SJSA1 (cell line): ENCODE measurements at regions not wholly inside any gene's neighbourhood (a gene's known extent, or its start where the extent isn't known, plus 50 kb on each side); places are given as distances from the start of the nearest gene placed in this dataset.
"Not testable (repeated sequence)": the region's sequence is repeated elsewhere in the genome, so short reads cannot be mapped to it uniquely, and the experiment has no call there.

Source experiments
- DNase-seq, 2 experiments: peaks; one replicate each; pipeline ENCODE4 v3.0.0-alpha.2; 2015 to 2020; ENCODE audit warnings: low spot score in 2 of 2, low read depth in 1 of 2
- H3K27ac ChIP-seq: fragments of 250-450 bp; sonication (Bioruptor Pico); 2 replicates; pipeline ENCODE4 v1.5.1; 2020; ENCODE audit warnings: mild to moderate bottlenecking, moderate library complexity
- H3K27me3 ChIP-seq: fragments of 250-450 bp; sonication (Bioruptor Pico); replicated peaks from 2 replicates; pipeline ENCODE4 v1.5.1; 2020; ENCODE audit warnings: mild to moderate bottlenecking, moderate library complexity
- H3K36me3 ChIP-seq: fragments of 250-450 bp; sonication (Bioruptor Pico); 2 replicates; pipeline ENCODE4 v1.5.1; 2020; ENCODE audit warnings: mild to moderate bottlenecking
- H3K4me1 ChIP-seq: fragments of 250-450 bp; sonication (Bioruptor Pico); replicated peaks from 2 replicates; pipeline ENCODE4 v1.6.1; 2021; ENCODE audit warnings: mild to moderate bottlenecking
- H3K4me3 ChIP-seq: fragments of 250-450 bp; sonication (Bioruptor Pico); 2 replicates; pipeline ENCODE4 v1.5.1; 2020; ENCODE audit warnings: mild to moderate bottlenecking
- H3K9me3 ChIP-seq: fragments of 250-450 bp; sonication (Bioruptor Pico); replicated peaks from 2 replicates; pipeline ENCODE4 v1.5.1; 2020; ENCODE audit warnings: mild to moderate bottlenecking

DNA sequence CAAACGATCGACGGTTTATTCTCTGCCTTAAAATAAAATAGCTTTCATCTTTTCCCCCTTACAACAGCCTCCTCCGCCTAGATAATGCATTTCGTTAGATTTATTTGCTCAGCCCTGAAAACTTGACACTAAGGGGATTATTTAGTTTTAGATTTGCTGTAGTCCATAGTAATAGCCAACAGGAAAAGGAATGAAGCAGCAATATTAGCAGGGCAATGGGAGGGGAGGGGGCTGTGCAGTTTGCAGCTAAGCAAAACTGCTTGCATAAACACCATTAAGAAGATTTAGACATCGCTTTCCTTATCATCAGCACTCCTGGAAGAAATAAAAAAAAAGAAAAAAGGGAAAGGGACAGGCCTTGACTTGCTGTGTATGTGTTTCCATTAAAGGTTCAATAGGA lies 286.5 kb upstream of the SOX14 start:
- DNase-seq: no peak
- Histone ChIP-seq H3K9me3 (no peaks in the 10 kb centered on the region), H3K4me3 (no peak overlapping the region), H3K27me3 (no peaks in the 10 kb centered on the region), H3K27ac (no peak overlapping the region), H3K4me1 (no peaks in the 10 kb centered on the region), H3K36me3 (no peaks in the 10 kb centered on the region)

DNA sequence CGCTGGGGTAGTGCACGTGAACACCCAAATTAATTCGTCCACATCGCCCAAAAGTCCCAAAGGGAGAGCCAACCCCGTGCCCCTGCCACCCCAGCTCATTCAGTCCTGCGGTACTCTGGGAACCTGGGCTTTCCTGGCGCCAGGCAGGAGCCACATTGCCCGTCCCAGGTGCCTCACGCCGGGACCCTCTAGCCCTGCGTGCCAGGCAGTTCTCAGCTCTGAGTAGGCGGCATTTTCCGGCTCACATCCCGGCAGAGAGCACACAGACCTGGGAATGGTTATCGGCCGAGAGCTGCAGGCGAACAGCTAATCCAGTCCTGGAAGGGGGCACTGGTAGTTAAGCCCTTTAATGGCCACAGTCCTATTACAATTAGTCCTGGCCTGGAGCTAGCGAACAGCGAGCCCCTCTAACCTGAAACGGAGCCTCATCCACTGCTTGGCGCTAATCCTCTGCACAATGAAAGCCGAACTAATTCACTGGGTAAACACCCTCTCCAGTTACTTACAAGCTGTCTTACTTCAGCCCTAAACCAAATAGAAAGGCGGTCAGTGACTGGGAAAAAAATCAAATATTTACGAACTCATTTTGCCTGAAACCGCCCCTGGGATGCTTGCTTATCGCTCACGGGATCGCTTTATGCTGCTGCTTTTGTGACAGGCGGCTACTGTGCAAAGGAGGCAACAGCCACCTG lies 254.6 kb upstream of the SOX14 start:
- Histone ChIP-seq H3K27me3 (peaks cover 10% of the 10 kb centered on the region; the same call in 1 of the 2 replicates), H3K4me1 (no peaks in the 10 kb centered on the region), H3K27ac (no peak overlapping the region), H3K4me3 (no peak overlapping the region), H3K9me3 (no peaks in the 10 kb centered on the region), H3K36me3 (no peaks in the 10 kb centered on the region)
- no peak for DNase-seq

DNA sequence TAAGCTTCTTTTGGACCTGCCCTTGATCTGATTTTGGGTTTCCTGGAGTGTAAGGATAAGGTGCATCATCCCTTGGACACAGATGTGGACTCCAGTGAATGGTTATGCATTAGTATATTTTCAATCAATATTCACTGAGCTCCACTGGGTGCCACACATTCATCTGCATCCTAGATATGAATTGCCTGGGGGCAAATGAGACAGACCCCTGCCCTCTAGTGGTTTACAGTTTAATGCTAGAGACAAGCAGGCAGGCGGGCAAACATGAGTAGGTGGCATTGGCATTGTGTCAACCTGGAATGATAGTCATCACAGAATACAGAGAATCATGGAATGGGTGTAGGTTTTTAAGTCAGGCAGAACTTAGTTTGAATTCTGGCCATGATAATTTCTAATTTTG lies 252.5 kb upstream of the SOX14 start:
- H3K4me1 ChIP-seq: no peaks in the 10 kb centered on the region
- H3K4me3 ChIP-seq: no peak overlapping the region
- H3K36me3 ChIP-seq: no peaks in the 10 kb centered on the region
- no peak overlapping the region for H3K27ac ChIP-seq
- no peak for DNase-seq
- H3K9me3 ChIP-seq: no peaks in the 10 kb centered on the region
- peaks cover 10% of the 10 kb centered on the region; the same call in 1 of the 2 replicates for H3K27me3 ChIP-seq

DNA sequence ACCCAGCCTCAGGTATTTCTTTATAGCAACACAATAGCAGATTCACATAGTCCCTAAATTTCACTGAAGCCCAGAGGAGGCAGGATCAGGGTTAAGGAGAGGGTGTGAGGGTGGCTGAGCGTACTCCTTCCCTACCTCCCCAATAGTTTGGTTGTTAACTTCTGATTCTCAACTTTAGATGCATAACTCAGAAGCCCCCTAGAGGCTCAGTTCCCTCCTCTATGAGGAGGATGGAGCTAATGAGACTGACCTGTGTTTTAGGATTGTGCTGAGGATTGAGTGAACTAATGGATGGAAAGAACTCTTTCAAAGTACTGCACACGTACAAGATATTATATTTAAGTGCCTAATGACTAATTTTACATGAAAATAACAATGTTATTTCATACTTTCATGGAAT lies 249.3 kb upstream of the SOX14 start:
- no peaks in the 10 kb centered on the region for H3K4me1 ChIP-seq
- no peak overlapping the region for H3K4me3 ChIP-seq
- DNase-seq: no peak
- H3K9me3 ChIP-seq: no peaks in the 10 kb centered on the region
- H3K27me3 ChIP-seq: peaks cover 4% of the 10 kb centered on the region; the same call in 1 of the 2 replicates
- H3K36me3 ChIP-seq: no peaks in the 10 kb centered on the region
- no peak overlapping the region for H3K27ac ChIP-seq

DNA sequence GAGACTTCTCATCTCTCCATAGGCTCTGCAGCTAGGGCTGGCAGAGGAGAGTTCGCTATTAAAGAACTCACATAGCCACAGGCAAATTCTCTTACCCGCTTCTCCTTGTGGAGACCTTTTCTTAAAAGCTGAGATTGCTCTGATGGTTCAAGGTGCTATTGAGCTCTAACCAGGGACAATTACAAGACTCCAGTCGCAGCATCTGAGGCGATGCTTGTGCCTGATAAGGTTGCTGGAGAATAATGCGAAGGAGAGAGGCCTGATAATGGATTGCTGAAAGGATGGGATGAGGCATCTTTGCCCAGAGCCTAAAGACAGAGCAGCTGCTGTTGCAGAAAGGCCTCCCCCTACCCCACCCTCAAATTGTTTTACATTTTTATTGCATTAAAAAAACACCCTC lies 244.5 kb upstream of the SOX14 start:
- no peak for DNase-seq
- H3K36me3 ChIP-seq: no peaks in the 10 kb centered on the region
- no peak overlapping the region for H3K27ac ChIP-seq
- H3K4me1 ChIP-seq: no peaks in the 10 kb centered on the region
- H3K27me3 ChIP-seq: no peaks in the 10 kb centered on the region
- H3K9me3 ChIP-seq: no peaks in the 10 kb centered on the region
- H3K4me3 ChIP-seq: no peak overlapping the region

DNA sequence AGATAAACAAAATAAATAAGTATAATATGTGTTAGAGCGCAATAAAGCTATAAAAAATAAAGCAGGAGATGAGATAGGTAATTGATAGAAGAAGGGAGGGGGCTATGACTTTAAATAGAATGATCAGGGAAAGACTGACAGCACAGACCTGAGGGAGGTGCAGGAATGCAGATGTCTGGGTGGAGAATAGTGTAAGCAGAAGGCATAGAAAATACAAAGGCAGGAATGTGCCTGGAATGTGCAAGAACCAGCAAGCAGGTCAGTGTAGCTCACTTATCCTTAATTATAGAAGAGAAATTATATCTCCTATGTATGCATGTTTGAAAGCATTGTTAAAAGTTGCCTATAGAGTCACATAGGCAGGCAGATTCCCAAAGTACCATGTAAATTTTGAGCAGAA lies 239.4 kb upstream of the SOX14 start:
- no peaks in the 10 kb centered on the region for H3K9me3 ChIP-seq
- H3K27me3 ChIP-seq: no peaks in the 10 kb centered on the region
- H3K27ac ChIP-seq: no peak overlapping the region
- H3K36me3 ChIP-seq: no peaks in the 10 kb centered on the region
- no peak overlapping the region for H3K4me3 ChIP-seq
- DNase-seq: no peak
- H3K4me1 ChIP-seq: no peaks in the 10 kb centered on the region

DNA sequence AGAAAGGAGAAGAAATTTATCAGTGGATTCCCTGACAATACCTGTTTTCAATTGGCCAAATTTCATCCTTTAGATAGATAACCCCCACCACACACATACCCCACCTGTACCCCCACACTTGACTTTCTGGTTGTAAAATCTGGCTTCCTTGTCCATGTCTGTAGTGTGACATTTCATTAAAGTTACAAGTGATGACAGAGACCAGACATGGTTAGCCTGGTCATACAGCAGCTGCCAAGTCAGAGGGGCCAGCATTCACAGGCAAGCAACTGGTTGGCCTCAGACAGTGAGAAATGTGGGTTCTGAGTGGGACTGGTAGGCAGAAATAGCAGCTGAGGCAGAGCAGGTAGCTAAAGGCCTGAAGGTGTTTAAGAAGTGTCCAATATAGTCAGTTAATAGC lies 238.6 kb upstream of the SOX14 start:
- H3K36me3 ChIP-seq: no peaks in the 10 kb centered on the region
- H3K9me3 ChIP-seq: no peaks in the 10 kb centered on the region
- no peak overlapping the region for H3K27ac ChIP-seq
- no peak overlapping the region for H3K4me3 ChIP-seq
- no peaks in the 10 kb centered on the region for H3K4me1 ChIP-seq
- H3K27me3 ChIP-seq: no peaks in the 10 kb centered on the region
- DNase-seq: no peak

DNA sequence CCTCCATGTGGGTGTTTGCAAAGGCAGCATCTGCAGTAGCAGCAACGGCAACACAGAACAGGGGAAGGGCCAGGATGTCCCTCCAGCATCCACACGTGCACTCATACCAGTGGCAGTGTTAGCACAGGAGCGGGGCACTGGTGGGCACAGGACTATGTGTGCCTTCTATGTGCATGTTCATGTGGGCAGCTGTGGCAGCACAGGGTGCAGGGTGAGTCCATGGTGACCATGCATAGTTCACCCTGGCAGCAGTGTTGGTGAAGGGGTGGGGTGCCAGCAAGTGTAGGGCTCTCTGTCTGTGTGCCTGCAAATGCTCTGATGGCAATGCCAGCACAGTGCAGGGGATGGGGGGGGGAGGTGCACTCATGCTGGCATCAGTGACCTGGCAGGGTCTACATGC lies 222.1 kb upstream of the SOX14 start:
- H3K27ac ChIP-seq: no peak overlapping the region
- H3K27me3 ChIP-seq: no peaks in the 10 kb centered on the region
- no peak for DNase-seq
- no peak overlapping the region for H3K4me3 ChIP-seq
- H3K36me3 ChIP-seq: no peaks in the 10 kb centered on the region
- no peaks in the 10 kb centered on the region for H3K4me1 ChIP-seq
- no peaks in the 10 kb centered on the region for H3K9me3 ChIP-seq

DNA sequence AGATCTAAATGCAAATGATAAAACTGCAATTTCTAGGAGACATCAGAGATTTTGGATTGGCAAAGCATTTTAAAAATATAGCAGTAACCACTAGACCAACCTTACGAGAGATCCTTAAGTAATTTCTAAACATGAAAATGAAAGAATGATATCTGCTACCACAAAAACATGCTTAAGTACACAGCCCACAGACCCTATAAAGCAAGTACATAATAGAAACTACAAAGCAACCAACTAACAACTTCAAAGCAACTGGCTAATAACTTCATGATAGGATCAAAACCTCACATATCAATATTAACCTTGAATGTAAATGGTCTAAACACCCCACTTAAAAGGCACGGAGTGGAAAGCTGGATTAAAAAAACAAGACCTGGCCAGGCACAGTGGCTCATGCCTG lies 209.9 kb upstream of the SOX14 start:
- Histone ChIP-seq H3K4me3 (no peak overlapping the region), H3K36me3 (no peaks in the 10 kb centered on the region), H3K27ac (no peak overlapping the region), H3K4me1 (no peaks in the 10 kb centered on the region), H3K9me3 (no peaks in the 10 kb centered on the region), H3K27me3 (no peaks in the 10 kb centered on the region)
- no peak for DNase-seq

DNA sequence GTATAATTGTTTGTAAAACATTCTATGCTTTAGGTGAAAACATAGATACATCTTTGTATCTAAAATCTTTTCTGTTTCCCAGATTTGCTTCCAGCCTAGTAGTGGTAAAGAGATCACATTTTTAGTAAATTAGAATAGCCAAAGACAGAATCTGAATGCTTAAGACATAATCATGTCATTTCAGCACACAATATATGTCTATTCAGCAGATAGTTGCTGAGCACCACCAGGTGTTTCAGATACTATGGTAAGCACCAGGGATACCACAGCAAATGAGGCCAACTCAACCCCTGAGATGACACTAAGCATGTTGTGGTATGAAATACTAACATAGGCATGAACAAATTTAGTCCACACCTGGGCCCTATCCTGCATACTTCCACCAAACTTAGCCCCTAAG lies 195.2 kb upstream of the SOX14 start:
- Histone ChIP-seq H3K4me3 (no peak overlapping the region), H3K27me3 (no peaks in the 10 kb centered on the region), H3K4me1 (no peaks in the 10 kb centered on the region), H3K27ac (no peak overlapping the region), H3K36me3 (no peaks in the 10 kb centered on the region), H3K9me3 (no peaks in the 10 kb centered on the region)
- DNase-seq: no peak

DNA sequence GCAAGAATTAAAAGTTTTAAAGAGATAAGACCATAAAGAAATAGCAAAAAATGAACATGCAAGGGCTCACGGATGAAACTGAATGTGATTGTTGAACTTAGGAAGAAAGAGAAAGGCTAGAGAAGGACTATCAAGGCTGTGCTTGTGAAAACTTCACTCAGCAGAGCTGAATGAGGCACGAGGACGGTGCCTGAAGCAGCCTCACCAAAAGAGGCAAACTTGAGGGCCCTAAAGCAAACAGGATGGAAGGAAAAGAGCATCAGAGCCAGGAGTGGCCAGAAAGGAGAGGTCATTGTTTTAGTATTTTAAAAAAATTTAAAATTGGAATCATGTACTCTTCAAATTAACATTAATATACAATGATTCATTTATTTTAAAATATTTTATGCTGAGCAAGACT lies 191.2 kb upstream of the SOX14 start:
- H3K36me3 ChIP-seq: no peaks in the 10 kb centered on the region
- H3K4me1 ChIP-seq: no peaks in the 10 kb centered on the region

DNA sequence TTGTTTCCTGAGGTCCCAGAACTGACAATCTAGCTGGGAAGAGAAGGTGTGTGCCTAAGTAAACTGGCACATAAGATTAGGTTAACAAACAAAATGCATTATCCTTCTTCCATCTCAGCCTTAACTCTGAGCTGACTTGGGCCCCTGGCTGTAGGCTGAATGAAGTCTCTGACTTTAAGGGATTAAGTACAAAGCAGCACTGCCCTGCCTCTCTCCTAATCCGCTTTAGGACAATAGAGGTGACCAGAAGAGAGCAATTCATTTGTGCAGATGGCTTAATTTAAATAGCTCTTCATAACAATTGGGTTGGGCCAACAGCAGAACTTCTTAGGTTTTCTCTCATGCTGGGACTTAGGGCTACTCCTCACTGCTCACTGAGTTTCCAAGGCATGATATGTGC lies 181.6 kb upstream of the SOX14 start:
- Histone ChIP-seq H3K27me3 (0 out of 2 replicates have a peak, but pooled peaks cover 8% of the 10 kb centered on the region), H3K27ac (no peak overlapping the region), H3K4me3 (no peak overlapping the region), H3K36me3 (no peaks in the 10 kb centered on the region), H3K9me3 (no peaks in the 10 kb centered on the region), H3K4me1 (no peaks in the 10 kb centered on the region)
- DNase-seq: no peak

More for the DNA sequence above, 191.2 kb upstream of the SOX14 start:
- H3K4me3 ChIP-seq: no peak overlapping the region
- no peak for DNase-seq
- H3K27ac ChIP-seq: no peak overlapping the region
- no peaks in the 10 kb centered on the region for H3K27me3 ChIP-seq
- no peaks in the 10 kb centered on the region for H3K9me3 ChIP-seq

DNA sequence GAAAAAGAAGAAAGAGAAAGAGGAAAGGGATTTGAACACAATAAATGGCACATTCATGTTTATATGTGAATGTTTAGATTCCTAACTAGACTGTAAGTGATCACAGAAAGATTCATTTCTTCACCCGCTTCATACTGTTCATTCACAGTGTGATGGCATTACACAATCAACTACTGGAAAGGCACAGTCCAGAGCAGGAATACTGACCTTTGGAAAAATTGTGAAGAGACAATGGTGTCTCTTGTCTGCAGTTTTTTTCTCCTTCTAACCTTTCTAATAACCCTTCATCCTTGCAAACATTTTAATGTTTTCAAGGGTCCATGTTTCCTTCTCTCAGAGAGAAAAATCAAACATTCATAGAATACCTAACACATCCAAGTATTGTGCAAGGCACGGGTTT lies 180.9 kb upstream of the SOX14 start:
- Histone ChIP-seq H3K36me3 (no peaks in the 10 kb centered on the region), H3K9me3 (no peaks in the 10 kb centered on the region), H3K27me3 (peaks cover 8% of the 10 kb centered on the region; the same call in 1 of the 2 replicates), H3K4me1 (no peaks in the 10 kb centered on the region), H3K4me3 (no peak overlapping the region), H3K27ac (no peak overlapping the region)
- no peak for DNase-seq

DNA sequence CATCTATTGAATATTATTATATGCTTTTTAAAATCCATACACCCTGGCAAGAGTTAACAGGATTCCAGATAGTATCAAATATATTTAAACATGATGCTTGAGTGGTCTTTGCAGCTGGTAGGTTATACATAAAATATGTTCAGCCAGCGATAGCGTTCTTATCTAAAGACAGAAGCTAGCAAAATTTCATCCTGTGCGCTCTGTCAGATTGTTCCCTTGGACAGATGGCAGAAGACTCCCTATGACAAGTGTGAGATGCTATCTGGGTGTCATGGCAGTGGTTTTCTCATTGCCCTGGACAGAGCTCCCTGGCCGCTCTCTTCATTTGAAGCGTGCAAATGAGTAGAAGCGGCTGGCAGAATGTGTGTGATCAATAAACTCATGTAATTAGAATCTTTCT lies 175.2 kb upstream of the SOX14 start:
- Histone ChIP-seq H3K9me3 (no peaks in the 10 kb centered on the region), H3K36me3 (no peaks in the 10 kb centered on the region), H3K27me3 (peaks cover 5% of the 10 kb centered on the region; the same call in 1 of the 2 replicates), H3K4me3 (no peak overlapping the region), H3K27ac (no peak overlapping the region), H3K4me1 (no peaks in the 10 kb centered on the region)
- DNase-seq: no peak

DNA sequence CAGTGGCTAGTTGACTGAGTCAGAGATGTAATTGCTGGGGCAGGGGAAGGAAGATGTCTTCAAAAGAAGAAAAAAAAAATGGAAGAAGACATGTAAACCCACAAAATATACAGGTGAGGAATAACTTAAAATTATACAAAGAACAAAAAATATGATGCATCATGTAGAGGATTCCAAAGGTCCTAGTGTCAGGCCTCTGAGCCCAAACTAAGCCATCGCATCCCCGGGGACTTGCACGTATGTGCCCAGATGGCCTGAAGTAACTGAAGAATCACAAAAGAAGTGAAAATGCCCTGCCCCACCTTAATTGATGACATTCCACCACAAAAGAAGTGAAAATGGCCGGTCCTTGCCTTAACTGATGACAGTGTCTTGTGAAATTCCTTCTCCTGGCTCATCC lies 168.7 kb upstream of the SOX14 start:
- H3K4me1 ChIP-seq, H3K4me3 ChIP-seq, DNase-seq, H3K27me3 ChIP-seq, H3K27ac ChIP-seq, H3K36me3 ChIP-seq, H3K9me3 ChIP-seq: not testable (repeated sequence)
